ENCODE measurements at regions not wholly inside any gene's neighbourhood (a gene's known extent, or its start where the extent isn't known, plus 50 kb on each side); places are given as distances from the start of the nearest gene placed in this dataset.

DNA sequence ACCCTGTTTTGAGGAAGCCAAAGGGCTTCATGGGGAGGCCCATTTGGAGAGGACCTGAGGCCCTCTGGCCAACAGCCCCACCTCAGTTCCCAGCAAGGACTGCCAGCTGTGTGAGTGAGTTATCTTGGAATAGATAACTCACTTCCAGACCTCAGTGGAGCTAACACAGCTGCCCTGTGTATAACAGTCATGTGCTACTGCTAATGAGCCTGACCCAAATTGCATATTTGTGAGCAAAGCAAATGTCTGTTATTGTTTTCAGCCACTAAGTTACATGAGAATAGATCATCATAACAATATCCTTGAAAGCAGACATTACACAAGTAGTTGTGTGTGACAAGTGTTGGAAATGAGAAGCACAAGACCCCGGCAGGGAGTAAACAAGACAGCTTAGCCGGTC lies 355.8 kb downstream of the MCTP2 start (continued):
- TF ChIP-seq KDM4A (IDR thresholded peaks at IDR 0.05; ENCODE audit: low read depth, low read length, severe bottlenecking) (no peak), POLR2AphosphoS5 (IDR thresholded peaks at IDR 0.05; ENCODE audit: low read depth, low read length) (no peak), SRF (IDR thresholded peaks at IDR 0.05; ENCODE audit: low read depth, low read length) (no peak)
- TF ChIP-seq, protein P1, sequence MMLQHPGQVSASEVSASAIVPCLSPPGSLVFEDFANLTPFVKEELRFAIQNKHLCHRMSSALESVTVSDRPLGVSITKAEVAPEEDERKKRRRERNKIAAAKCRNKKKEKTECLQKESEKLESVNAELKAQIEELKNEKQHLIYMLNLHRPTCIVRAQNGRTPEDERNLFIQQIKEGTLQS (IDR thresholded peaks at IDR 0.05; ENCODE audit: insufficient read depth, low read depth, low read length), result no peak

Measured in H1 (cell line).